ENCODE measurements at regions not wholly inside any gene's neighbourhood (a gene's known extent, or its start where the extent isn't known, plus 50 kb on each side); places are given as distances from the start of the nearest gene placed in this dataset.

- no peak for TF ChIP-seq CTCF (conservative IDR thresholded peaks at IDR 0.05; ENCODE audit: control insufficient read depth, insufficient read depth, low read depth, low read length)
- no peak for DNase-seq (ENCODE audit: low read depth)
- no peak overlapping the region for H3K4me3 ChIP-seq (ENCODE audit: control insufficient read depth, low read depth, low read length)
Measured at GRCh38 chr11:121721448-121721847, 268.7 kb upstream of the SORL1-AS1 start.

- DNase-seq (ENCODE audit: low read depth) = no peak
- TF ChIP-seq CTCF (conservative IDR thresholded peaks at IDR 0.05; ENCODE audit: control insufficient read depth, insufficient read depth, low read depth, low read length) = no peak
Measured at GRCh38 chr11:121717296-121717695, 264.5 kb upstream of the SORL1-AS1 start.

GRCh38 chr11:121716060-121716459, 263.3 kb upstream of the SORL1-AS1 start:
- no peak overlapping the region for H3K4me3 ChIP-seq (ENCODE audit: control insufficient read depth, low read depth, low read length)
- no peak for TF ChIP-seq CTCF (conservative IDR thresholded peaks at IDR 0.05; ENCODE audit: control insufficient read depth, insufficient read depth, low read depth, low read length)
- DNase-seq (ENCODE audit: low read depth) = peak; percentile 82

More at GRCh38 chr11:121717296-121717695, 264.5 kb upstream of the SORL1-AS1 start:
- no peak overlapping the region for H3K4me3 ChIP-seq (ENCODE audit: control insufficient read depth, low read depth, low read length)

GRCh38 chr11:121715405-121715804, 262.6 kb upstream of the SORL1-AS1 start:
- no peak for TF ChIP-seq CTCF (conservative IDR thresholded peaks at IDR 0.05; ENCODE audit: control insufficient read depth, insufficient read depth, low read depth, low read length)
- no peak overlapping the region for H3K4me3 ChIP-seq (ENCODE audit: control insufficient read depth, low read depth, low read length)
- DNase-seq (ENCODE audit: low read depth) = no peak

- no peak overlapping the region for H3K4me3 ChIP-seq (ENCODE audit: control insufficient read depth, low read depth, low read length)
- TF ChIP-seq CTCF (conservative IDR thresholded peaks at IDR 0.05; ENCODE audit: control insufficient read depth, insufficient read depth, low read depth, low read length) = no peak
- peak; percentile 67 for DNase-seq (ENCODE audit: low read depth)
Measured at GRCh38 chr11:121714351-121714750, 261.6 kb upstream of the SORL1-AS1 start.

GRCh38 chr11:121711939-121712338, 259.2 kb upstream of the SORL1-AS1 start:
- no peak for TF ChIP-seq CTCF (conservative IDR thresholded peaks at IDR 0.05; ENCODE audit: control insufficient read depth, insufficient read depth, low read depth, low read length)
- H3K4me3 ChIP-seq (ENCODE audit: control insufficient read depth, low read depth, low read length) = no peak overlapping the region

GRCh38 chr11:121711236-121711635, 258.5 kb upstream of the SORL1-AS1 start:
- H3K4me3 ChIP-seq (ENCODE audit: control insufficient read depth, low read depth, low read length) = no peak overlapping the region
- DNase-seq (ENCODE audit: low read depth) = no peak
- no peak for TF ChIP-seq CTCF (conservative IDR thresholded peaks at IDR 0.05; ENCODE audit: control insufficient read depth, insufficient read depth, low read depth, low read length)

More at GRCh38 chr11:121711939-121712338, 259.2 kb upstream of the SORL1-AS1 start:
- peak; percentile 17 for DNase-seq (ENCODE audit: low read depth)

All from fibroblast of mammary gland (primary cell).